GM12892 (cell line): ENCODE measurements at regions not wholly inside any gene's neighbourhood (a gene's known extent, or its start where the extent isn't known, plus 50 kb on each side); places are given as distances from the start of the nearest gene placed in this dataset.
"Not testable (repeated sequence)": the region's sequence is repeated elsewhere in the genome, so short reads cannot be mapped to it uniquely, and the experiment has no call there.

Experiments
- DNase-seq: peaks from one replicate; pipeline ENCODE4 v3.0.0; 2011; ENCODE audit not compliant: insufficient read length
- FAIRE-seq: peaks from 2 replicates; lab custom pipeline; 2011; peaks lifted over from hg19 to GRCh38; lab: Jason Lieb, UNC
- POLR2A ChIP-seq: IDR thresholded peaks from 2 replicates; pipeline ENCODE4 v1.6.1; 2011; ENCODE audit warnings: low read depth, low read length, control low read depth
- POLR2AphosphoS5 ChIP-seq: IDR thresholded peaks from 2 replicates; pipeline ENCODE4 v1.6.1; 2011; ENCODE audit warnings: low read depth, low read length, control low read depth
- TAF1 ChIP-seq: IDR thresholded peaks from 2 replicates; pipeline ENCODE4 v1.6.1; 2011; ENCODE audit warnings: low read depth, mild to moderate bottlenecking, control low read depth, low read length, borderline replicate concordance

DNA sequence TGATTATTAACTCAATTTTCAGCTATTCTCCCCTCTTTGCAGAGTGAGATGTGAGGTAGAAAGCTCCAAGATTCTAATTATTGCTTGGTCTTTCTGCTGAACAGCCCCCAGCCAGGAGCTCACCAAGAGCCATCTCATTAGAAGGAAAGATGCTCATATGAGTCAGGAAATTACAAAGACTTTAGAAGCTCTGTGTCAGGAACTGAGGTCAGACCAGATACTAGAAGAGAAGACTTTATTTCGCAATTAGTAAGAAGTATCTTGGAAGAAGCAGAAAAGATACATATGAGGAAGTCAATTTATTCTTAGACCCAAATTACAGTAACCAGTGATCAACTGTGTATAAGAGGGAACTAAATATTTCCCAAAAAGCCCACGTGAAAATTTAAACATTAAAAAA, 626.9 kb downstream of the ZWINT start:
- TF ChIP-seq POLR2AphosphoS5 (no peak), POLR2A (no peak), TAF1 (no peak)
- FAIRE-seq (no peak), DNase-seq (no peak)

- DNase-seq (no peak), FAIRE-seq (no peak)
- TF ChIP-seq POLR2A (no peak), TAF1 (no peak)
Measured at GRCh38 chr10:55704950-55705349, 656.1 kb downstream of the ZWINT start.

- no peak for DNase-seq
- FAIRE-seq, result no peak
Measured at GRCh38 chr10:55668326-55668922, 692.6 kb downstream of the ZWINT start.

DNA sequence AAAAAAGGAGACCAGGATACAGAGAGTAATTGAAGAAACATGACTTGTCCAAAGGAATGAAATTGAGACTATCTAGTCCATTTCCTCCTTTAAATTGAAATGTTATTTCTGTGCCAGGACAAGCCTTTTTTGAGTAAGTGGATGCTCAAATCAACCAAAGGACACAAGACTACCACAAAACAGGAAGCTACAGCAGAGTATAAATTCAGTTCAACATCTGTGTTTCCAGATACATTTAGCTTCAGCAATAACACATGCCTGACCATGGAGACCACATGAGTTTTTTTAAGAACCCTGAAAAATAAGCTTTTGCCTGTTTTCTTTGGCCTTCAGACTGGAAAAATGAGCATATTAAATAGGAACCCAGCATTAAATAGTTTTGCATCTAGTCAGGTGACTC, 707.5 kb downstream of the ZWINT start:
- FAIRE-seq (no peak), DNase-seq (no peak)
- TF ChIP-seq POLR2A, result no peak
- no peak for TF ChIP-seq TAF1

More at GRCh38 chr10:55668326-55668922, 692.6 kb downstream of the ZWINT start:
- no peak for TF ChIP-seq POLR2A
- TF ChIP-seq TAF1, result no peak
- no peak for TF ChIP-seq POLR2AphosphoS5

GRCh38 chr10:55641601-55642000, 719.5 kb downstream of the ZWINT start:
- DNase-seq (no peak), FAIRE-seq (no peak)
- TF ChIP-seq POLR2A, result no peak
- TF ChIP-seq TAF1, result no peak
- no peak for TF ChIP-seq POLR2AphosphoS5

GRCh38 chr10:55631071-55631654, 729.9 kb downstream of the ZWINT start:
- no peak for DNase-seq
- TF ChIP-seq POLR2AphosphoS5, result no peak
- no peak for TF ChIP-seq POLR2A
- no peak for TF ChIP-seq TAF1
- no peak for FAIRE-seq

- DNase-seq (no peak), FAIRE-seq (no peak)
- no peak for TF ChIP-seq POLR2AphosphoS5
- TF ChIP-seq POLR2A, result no peak
- no peak for TF ChIP-seq TAF1
Measured at GRCh38 chr10:55630491-55631056, 730.5 kb downstream of the ZWINT start.

DNA sequence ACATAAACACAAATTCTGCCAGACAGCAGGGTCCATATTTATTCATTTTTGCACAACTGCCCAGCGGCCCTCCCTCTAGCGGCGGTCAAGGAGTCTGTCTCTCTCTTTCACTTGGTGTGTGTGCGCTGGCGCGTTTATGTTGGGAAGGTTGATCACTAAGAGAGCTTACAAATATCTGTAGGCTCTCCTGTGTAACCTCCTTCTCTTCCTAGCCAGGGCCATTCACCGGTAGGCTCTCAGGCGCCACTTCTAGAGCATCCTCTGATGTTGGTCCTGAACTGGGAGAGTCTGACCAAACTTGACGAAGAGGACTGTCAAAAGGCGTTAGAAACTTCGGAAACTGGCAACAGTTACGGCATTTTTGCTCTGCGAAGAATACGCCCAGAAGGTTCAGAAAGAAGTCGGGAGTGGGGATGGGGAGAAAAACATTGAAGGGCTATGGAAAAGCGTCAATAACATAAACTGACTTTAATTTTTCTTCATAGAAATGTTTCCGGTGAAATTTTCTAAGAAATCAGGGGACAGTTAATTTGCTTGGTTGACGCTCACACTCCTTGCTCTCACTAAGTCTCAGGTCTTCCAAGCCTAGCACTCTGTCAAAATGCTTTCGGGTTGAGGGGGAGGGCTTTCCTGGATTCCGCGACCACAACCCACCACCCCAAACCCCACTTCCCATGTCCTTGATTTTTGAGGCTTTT, 731.1 kb downstream of the ZWINT start:
- DNase-seq (no peak), FAIRE-seq (no peak)
- TF ChIP-seq POLR2AphosphoS5 (no peak), POLR2A (no peak), TAF1 (no peak)

DNA sequence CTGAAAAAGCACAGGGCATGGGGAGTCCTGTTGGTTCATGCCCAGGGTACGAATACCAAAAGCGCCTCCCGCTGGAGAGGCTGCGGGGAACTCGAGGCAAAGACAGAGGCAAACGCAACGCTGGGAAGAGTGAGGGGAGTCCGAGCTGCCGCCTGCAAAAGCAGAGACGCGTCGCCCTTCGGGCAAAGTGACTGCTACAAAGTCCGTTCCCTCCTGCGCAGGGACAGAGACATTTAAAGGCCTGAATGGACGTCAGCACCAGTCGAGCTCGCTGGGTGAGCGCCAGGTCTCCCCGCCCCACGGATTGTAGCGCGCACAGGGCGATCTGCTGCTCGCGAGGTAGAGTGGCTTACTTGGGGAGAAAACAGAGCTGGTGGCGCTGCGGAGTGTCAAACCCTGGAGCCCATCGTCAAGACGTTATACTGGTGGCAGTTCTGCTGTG, 732.8 kb downstream of the ZWINT start:
- no peak for TF ChIP-seq POLR2AphosphoS5
- TF ChIP-seq TAF1, result no peak
- no peak for TF ChIP-seq POLR2A
- DNase-seq, result no peak
- FAIRE-seq, result no peak

GRCh38 chr10:55627501-55628051, 733.5 kb downstream of the ZWINT start:
- TF ChIP-seq TAF1 (no peak), POLR2AphosphoS5 (no peak), POLR2A (no peak)
- FAIRE-seq (no peak), DNase-seq (no peak)

DNA sequence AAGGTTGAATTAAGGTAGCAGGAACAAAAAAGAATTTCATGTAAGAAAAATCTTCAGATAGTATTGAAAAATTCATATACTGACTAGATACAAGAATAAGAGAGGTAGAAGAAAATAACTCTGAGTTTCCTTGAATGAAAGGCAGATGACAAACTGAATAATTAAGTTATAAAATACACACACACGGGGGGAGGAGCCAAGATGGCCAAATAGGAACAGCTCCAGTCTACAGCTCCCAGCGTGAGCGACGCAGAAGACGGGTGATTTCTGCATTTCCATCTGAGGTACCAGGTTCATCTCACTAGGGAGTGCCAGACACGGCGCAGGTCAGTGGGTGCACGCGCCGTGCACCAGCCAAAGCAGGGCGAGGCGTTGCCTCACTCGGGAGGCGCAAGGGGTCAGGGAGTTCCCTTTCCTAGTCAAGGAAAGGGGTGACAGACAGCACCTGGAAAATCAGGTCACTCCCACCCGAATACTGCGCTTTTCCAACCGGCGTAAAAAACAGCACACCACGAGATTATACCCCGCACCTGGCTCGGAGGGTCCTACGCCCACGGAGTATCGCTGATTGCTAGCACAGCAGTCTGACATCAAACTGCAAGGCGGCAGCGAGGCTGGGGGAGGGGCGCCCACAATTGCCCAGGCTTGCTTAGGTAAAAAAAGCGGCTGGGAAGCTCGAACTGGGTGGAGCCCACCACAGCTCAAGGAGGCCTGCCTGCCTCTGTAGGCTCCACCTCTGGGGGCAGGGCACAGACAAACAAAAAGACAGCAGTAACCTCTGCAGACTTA, 759.2 kb downstream of the ZWINT start:
- not testable (repeated sequence) for DNase-seq, FAIRE-seq
